BLaER1 treated with 17β-estradiol and CSF1 and Interleukin-3, amounts not matched to agents 10 nM and 100 nM (cell line): ENCODE measurements at regions not wholly inside any gene's neighbourhood (a gene's known extent, or its start where the extent isn't known, plus 50 kb on each side); places are given as distances from the start of the nearest gene placed in this dataset.

ENCODE experiments used
- H3K27ac ChIP-seq, 11 experiments: shearing (Covaris generic); formaldehyde crosslinking; 2 replicates each; pipeline ENCODE4 v1.8.1; 2022
- H3K27me3 ChIP-seq, 11 experiments: shearing (Covaris generic); formaldehyde crosslinking; 2 replicates each; pipeline ENCODE4 v1.8.1; 2022
- H3K36me3 ChIP-seq, 11 experiments: shearing (Covaris generic); formaldehyde crosslinking; 2 replicates each; pipeline ENCODE4 v1.8.1; 2022
- H3K4me1 ChIP-seq, 10 experiments: shearing (Covaris generic); formaldehyde crosslinking; 2 replicates each; pipeline ENCODE4 v1.8.1; 2022
- H3K4me2 ChIP-seq, 11 experiments: shearing (Covaris generic); formaldehyde crosslinking; 2 replicates each; pipeline ENCODE4 v1.8.1; 2022
- H3K4me3 ChIP-seq, 10 experiments: shearing (Covaris generic); formaldehyde crosslinking; 2 replicates each; pipeline ENCODE4 v1.8.1; 2022
- H3K9ac ChIP-seq, 11 experiments: shearing (Covaris generic); formaldehyde crosslinking; 2 replicates each; pipeline ENCODE4 v1.8.1; 2022
- H3K9me3 ChIP-seq, 11 experiments: shearing (Covaris generic); formaldehyde crosslinking; replicated peaks in 1 of 11; 2 replicates each; pipeline ENCODE4 v1.8.1; 2022
- H4K20me1 ChIP-seq, 11 experiments: shearing (Covaris generic); formaldehyde crosslinking; 2 replicates each; pipeline ENCODE4 v1.8.1; 2022
- Cebpa-rat ChIP-seq, 11 experiments: shearing (Covaris generic); IDR thresholded peaks; 2 replicates each; pipeline ENCODE4 v1.8.1; 2022

GRCh38 chr13:38044067-38044466 is 174.5 kb upstream of the TRPC4 start:
- Histone ChIP-seq H3K27ac (no peak overlapping the region), H4K20me1 (no peaks in the 10 kb centered on the region), H3K36me3 (no peaks in the 10 kb centered on the region; a peak in 2 of 22 replicates), H3K9me3 (peaks cover 0 to 37% (median 30%) of the 10 kb centered on the region in 11 experiments; a peak in 18 of 22 replicates), H3K4me2 (no peak overlapping the region), H3K4me1 (no peaks in the 10 kb centered on the region), H3K9ac (no peak overlapping the region), H3K4me3 (no peak overlapping the region), H3K27me3 (no peaks in the 10 kb centered on the region)
- no peak for TF ChIP-seq Cebpa-rat (IDR thresholded peaks at IDR 0.05)

GRCh38 chr13:38042771-38043170 is 173.2 kb upstream of the TRPC4 start:
- no peak overlapping the region for H3K27ac ChIP-seq
- H3K4me1 ChIP-seq: no peaks in the 10 kb centered on the region
- no peak overlapping the region for H3K4me2 ChIP-seq
- no peak overlapping the region for H3K4me3 ChIP-seq
- H4K20me1 ChIP-seq: no peaks in the 10 kb centered on the region
- H3K27me3 ChIP-seq: no peaks in the 10 kb centered on the region
- no peak overlapping the region for H3K9ac ChIP-seq
- TF ChIP-seq Cebpa-rat (IDR thresholded peaks at IDR 0.05): no peak
- no peaks in the 10 kb centered on the region; a peak in 2 of 22 replicates for H3K36me3 ChIP-seq
- peaks cover 0 to 37% (median 30%) of the 10 kb centered on the region in 11 experiments; a peak in 18 of 22 replicates for H3K9me3 ChIP-seq

GRCh38 chr13:38024431-38024830 is 154.9 kb upstream of the TRPC4 start:
- Histone ChIP-seq H3K4me2 (no peak overlapping the region), H3K4me1 (no peaks in the 10 kb centered on the region), H3K9me3 (peaks cover 0 to 14% (median 8%) of the 10 kb centered on the region in 11 experiments; a peak in 7 of 22 replicates), H4K20me1 (no peaks in the 10 kb centered on the region), H3K4me3 (no peak overlapping the region), H3K9ac (no peak overlapping the region), H3K36me3 (no peaks in the 10 kb centered on the region), H3K27ac (no peak overlapping the region), H3K27me3 (no peaks in the 10 kb centered on the region)
- no peak for TF ChIP-seq Cebpa-rat (IDR thresholded peaks at IDR 0.05)

- Histone ChIP-seq H3K4me2 (no peak overlapping the region), H3K36me3 (no peaks in the 10 kb centered on the region), H3K9ac (no peak overlapping the region), H3K4me1 (no peaks in the 10 kb centered on the region), H4K20me1 (no peaks in the 10 kb centered on the region), H3K9me3 (peaks cover 0 to 20% (median 11%) of the 10 kb centered on the region in 11 experiments; a peak in 12 of 22 replicates), H3K27ac (no peak overlapping the region), H3K27me3 (no peaks in the 10 kb centered on the region), H3K4me3 (no peak overlapping the region)
- no peak for TF ChIP-seq Cebpa-rat (IDR thresholded peaks at IDR 0.05)
These were observed 147.7 kb upstream of the TRPC4 start for GRCh38 chr13:38017320-38017719.

- H3K36me3 ChIP-seq: no peaks in the 10 kb centered on the region
- no peak overlapping the region for H3K4me3 ChIP-seq
- no peaks in the 10 kb centered on the region for H3K27me3 ChIP-seq
- H3K4me1 ChIP-seq: no peaks in the 10 kb centered on the region
- H3K9ac ChIP-seq: no peak overlapping the region
- no peak for TF ChIP-seq Cebpa-rat (IDR thresholded peaks at IDR 0.05)
- H3K9me3 ChIP-seq: peaks cover 0 to 11% (median 6%) of the 10 kb centered on the region in 11 experiments; a peak in 6 of 22 replicates
- no peak overlapping the region for H3K27ac ChIP-seq
- H3K4me2 ChIP-seq: no peak overlapping the region
- no peaks in the 10 kb centered on the region for H4K20me1 ChIP-seq
These were observed 144.1 kb upstream of the TRPC4 start for GRCh38 chr13:38013676-38014075.

GRCh38 chr13:38012096-38012495 is 142.5 kb upstream of the TRPC4 start:
- TF ChIP-seq Cebpa-rat (IDR thresholded peaks at IDR 0.05): no peak
- no peaks in the 10 kb centered on the region for H3K4me1 ChIP-seq
- H3K9ac ChIP-seq: no peak overlapping the region
- no peak overlapping the region for H3K4me3 ChIP-seq
- no peaks in the 10 kb centered on the region for H3K27me3 ChIP-seq
- H3K36me3 ChIP-seq: no peaks in the 10 kb centered on the region
- no peak overlapping the region for H3K27ac ChIP-seq
- no peak overlapping the region for H3K4me2 ChIP-seq
- no peaks in the 10 kb centered on the region for H4K20me1 ChIP-seq
- peaks cover 0 to 4% (median 0%) of the 10 kb centered on the region in 11 experiments; a peak in 3 of 22 replicates for H3K9me3 ChIP-seq

GRCh38 chr13:38008636-38009035 is 139.1 kb upstream of the TRPC4 start:
- H3K4me3 ChIP-seq: no peak overlapping the region
- peaks cover 5 to 9% (median 7%) of the 10 kb centered on the region in 10 experiments; a peak in 14 of 20 replicates for H3K4me1 ChIP-seq
- no peak overlapping the region for H3K9ac ChIP-seq
- H3K27ac ChIP-seq: no peak overlapping the region
- H3K27me3 ChIP-seq: no peaks in the 10 kb centered on the region
- TF ChIP-seq Cebpa-rat (IDR thresholded peaks at IDR 0.05): no peak
- H4K20me1 ChIP-seq: no peaks in the 10 kb centered on the region
- H3K36me3 ChIP-seq: no peaks in the 10 kb centered on the region
- H3K9me3 ChIP-seq: no peaks in the 10 kb centered on the region
- H3K4me2 ChIP-seq: no peak overlapping the region

GRCh38 chr13:38002606-38003005 is 133.0 kb upstream of the TRPC4 start:
- Histone ChIP-seq H3K4me3 (no peak overlapping the region), H3K9me3 (no peaks in the 10 kb centered on the region), H3K27me3 (no peaks in the 10 kb centered on the region), H3K27ac (no peak overlapping the region), H3K4me1 (peaks cover 9 to 22% (median 11%) of the 10 kb centered on the region in 10 experiments; a peak in 15 of 20 replicates), H4K20me1 (no peaks in the 10 kb centered on the region), H3K4me2 (no peak overlapping the region), H3K9ac (no peak overlapping the region), H3K36me3 (no peaks in the 10 kb centered on the region)
- TF ChIP-seq Cebpa-rat (IDR thresholded peaks at IDR 0.05): no peak

- no peak overlapping the region for H3K4me3 ChIP-seq
- no peak overlapping the region for H3K9ac ChIP-seq
- no peaks in the 10 kb centered on the region for H4K20me1 ChIP-seq
- H3K27me3 ChIP-seq: no peaks in the 10 kb centered on the region
- peaks cover 0 to 3% (median 0%) of the 10 kb centered on the region in 10 experiments; a peak in 3 of 20 replicates for H3K4me1 ChIP-seq
- H3K36me3 ChIP-seq: no peaks in the 10 kb centered on the region
- H3K4me2 ChIP-seq: no peak overlapping the region
- no peaks in the 10 kb centered on the region for H3K9me3 ChIP-seq
- TF ChIP-seq Cebpa-rat (IDR thresholded peaks at IDR 0.05): no peak
- no peak overlapping the region for H3K27ac ChIP-seq
These were observed 128.1 kb upstream of the TRPC4 start for GRCh38 chr13:37997641-37998040.

- Histone ChIP-seq H3K4me3 (no peak overlapping the region), H3K4me1 (no peaks in the 10 kb centered on the region), H3K9ac (no peak overlapping the region), H3K4me2 (no peak overlapping the region), H3K27me3 (no peaks in the 10 kb centered on the region), H3K27ac (no peak overlapping the region), H4K20me1 (no peaks in the 10 kb centered on the region), H3K9me3 (no peaks in the 10 kb centered on the region; a peak in 1 of 22 replicates), H3K36me3 (no peaks in the 10 kb centered on the region)
- TF ChIP-seq Cebpa-rat (IDR thresholded peaks at IDR 0.05): no peak
These were observed 125.5 kb upstream of the TRPC4 start for GRCh38 chr13:37995092-37995491.
